ENCODE measurements at regions not wholly inside any gene's neighbourhood (a gene's known extent, or its start where the extent isn't known, plus 50 kb on each side); places are given as distances from the start of the nearest gene placed in this dataset.

DNA sequence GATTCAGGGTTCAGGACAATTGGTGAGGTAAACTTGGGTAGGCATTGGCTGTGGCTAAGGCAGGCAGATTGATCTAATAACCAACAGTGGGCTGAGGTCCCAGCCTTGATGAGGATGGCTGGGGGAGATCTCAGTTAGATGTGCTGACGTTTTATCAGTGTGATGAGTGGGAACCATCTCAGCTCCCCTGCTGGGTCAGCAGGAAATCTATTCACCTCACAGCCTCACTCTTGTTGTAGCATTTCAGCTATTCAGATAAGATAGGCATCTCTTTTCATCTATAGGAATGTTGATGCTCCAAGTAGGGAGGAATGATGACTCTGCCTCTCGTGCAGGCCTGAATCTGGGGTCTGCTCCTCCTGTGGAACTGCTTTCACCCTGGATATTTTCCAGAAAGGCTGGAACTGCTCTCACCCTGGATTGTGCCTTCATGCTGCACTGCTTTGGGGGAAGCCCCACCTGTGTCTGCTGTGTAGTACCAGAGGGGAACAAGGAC, 973.7 kb downstream of the NSUN3 start:
- WGBS, 2 donors, result 28 to 38% methylated on average over 2 of the region's 2 CpGs
- DNase-seq (no peak), ATAC-seq (no peak)
- H3K27me3 ChIP-seq, result no peaks in the 10 kb centered on the region
- intact Hi-C loops (cut with DNase I), result loop anchor here in 1 of 10 donors (5.0 kb wide), 1 partner anchor 166 kb away; no protein-coding TSS in a partner anchor
- H3K36me3 ChIP-seq, result no peaks in the 10 kb centered on the region
- H3K4me3 ChIP-seq, result no peak overlapping the region
- H3K4me1 ChIP-seq, result no peaks in the 10 kb centered on the region
- TF ChIP-seq, protein P1, sequence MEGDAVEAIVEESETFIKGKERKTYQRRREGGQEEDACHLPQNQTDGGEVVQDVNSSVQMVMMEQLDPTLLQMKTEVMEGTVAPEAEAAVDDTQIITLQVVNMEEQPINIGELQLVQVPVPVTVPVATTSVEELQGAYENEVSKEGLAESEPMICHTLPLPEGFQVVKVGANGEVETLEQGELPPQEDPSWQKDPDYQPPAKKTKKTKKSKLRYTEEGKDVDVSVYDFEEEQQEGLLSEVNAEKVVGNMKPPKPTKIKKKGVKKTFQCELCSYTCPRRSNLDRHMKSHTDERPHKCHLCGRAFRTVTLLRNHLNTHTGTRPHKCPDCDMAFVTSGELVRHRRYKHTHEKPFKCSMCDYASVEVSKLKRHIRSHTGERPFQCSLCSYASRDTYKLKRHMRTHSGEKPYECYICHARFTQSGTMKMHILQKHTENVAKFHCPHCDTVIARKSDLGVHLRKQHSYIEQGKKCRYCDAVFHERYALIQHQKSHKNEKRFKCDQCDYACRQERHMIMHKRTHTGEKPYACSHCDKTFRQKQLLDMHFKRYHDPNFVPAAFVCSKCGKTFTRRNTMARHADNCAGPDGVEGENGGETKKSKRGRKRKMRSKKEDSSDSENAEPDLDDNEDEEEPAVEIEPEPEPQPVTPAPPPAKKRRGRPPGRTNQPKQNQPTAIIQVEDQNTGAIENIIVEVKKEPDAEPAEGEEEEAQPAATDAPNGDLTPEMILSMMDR (IDR thresholded peaks at IDR 0.05), result no peak
- peaks cover 0 to 12% (median 0%) of the 10 kb centered on the region in 11 donors for H3K9me3 ChIP-seq
- no peak overlapping the region for H3K27ac ChIP-seq

GRCh38 chr3:95037097-95037496, 974.2 kb downstream of the NSUN3 start:
- no peak overlapping the region for H3K4me3 ChIP-seq
- H3K27me3 ChIP-seq, result no peaks in the 10 kb centered on the region
- intact Hi-C loops (cut with DNase I), result loop anchor here in 1 of 10 donors (5.0 kb wide), 1 partner anchor 165 kb away; no protein-coding TSS in a partner anchor
- peaks cover 0 to 12% (median 0%) of the 10 kb centered on the region in 11 donors for H3K9me3 ChIP-seq
- WGBS, 2 donors, result 73 to 79% methylated on average over 5 of the region's 5 CpGs
- TF ChIP-seq, protein P1 (IDR thresholded peaks at IDR 0.05), result no peak
- no peak overlapping the region for H3K27ac ChIP-seq
- ATAC-seq (no peak), DNase-seq (no peak)
- H3K4me1 ChIP-seq, result no peaks in the 10 kb centered on the region
- no peaks in the 10 kb centered on the region for H3K36me3 ChIP-seq

- ATAC-seq (no peak), DNase-seq (no peak)
- WGBS, 2 donors, result 79 to 81% methylated on average over 3 of the region's 3 CpGs
- H3K27me3 ChIP-seq, result no peaks in the 10 kb centered on the region
- H3K4me1 ChIP-seq, result no peaks in the 10 kb centered on the region
- H3K4me3 ChIP-seq, result no peak overlapping the region
- H3K27ac ChIP-seq, result no peak overlapping the region
- H3K36me3 ChIP-seq, result no peaks in the 10 kb centered on the region
- peaks cover 0 to 12% (median 0%) of the 10 kb centered on the region in 11 donors for H3K9me3 ChIP-seq
- intact Hi-C loops (cut with DNase I), result loop anchor here in 1 of 10 donors (5.0 kb wide), 1 partner anchor 164 kb away; no protein-coding TSS in a partner anchor
- TF ChIP-seq, protein P1 (IDR thresholded peaks at IDR 0.05), result no peak
These were observed 975.1 kb downstream of the NSUN3 start for GRCh38 chr3:95037927-95038326.

- H3K9me3 ChIP-seq, result peaks cover 0 to 3% (median 0%) of the 10 kb centered on the region in 11 donors
- TF ChIP-seq, protein P1 (IDR thresholded peaks at IDR 0.05), result no peak
- H3K36me3 ChIP-seq, result no peaks in the 10 kb centered on the region
- no peak overlapping the region for H3K27ac ChIP-seq
- 78 to 86% methylated on average over 2 of the region's 2 CpGs for WGBS, 2 donors
- no peak for DNase-seq
- no peak for ATAC-seq
- H3K4me3 ChIP-seq, result no peak overlapping the region
- intact Hi-C loops (cut with DNase I), result no loop called here
- H3K27me3 ChIP-seq, result no peaks in the 10 kb centered on the region
- H3K4me1 ChIP-seq, result no peaks in the 10 kb centered on the region
These were observed 981.2 kb downstream of the NSUN3 start for GRCh38 chr3:95044101-95044500.

All from heart right ventricle (tissue), 16 donors.